ENCODE measurements at regions not wholly inside any gene's neighbourhood (a gene's known extent, or its start where the extent isn't known, plus 50 kb on each side); places are given as distances from the start of the nearest gene placed in this dataset.

DNA sequence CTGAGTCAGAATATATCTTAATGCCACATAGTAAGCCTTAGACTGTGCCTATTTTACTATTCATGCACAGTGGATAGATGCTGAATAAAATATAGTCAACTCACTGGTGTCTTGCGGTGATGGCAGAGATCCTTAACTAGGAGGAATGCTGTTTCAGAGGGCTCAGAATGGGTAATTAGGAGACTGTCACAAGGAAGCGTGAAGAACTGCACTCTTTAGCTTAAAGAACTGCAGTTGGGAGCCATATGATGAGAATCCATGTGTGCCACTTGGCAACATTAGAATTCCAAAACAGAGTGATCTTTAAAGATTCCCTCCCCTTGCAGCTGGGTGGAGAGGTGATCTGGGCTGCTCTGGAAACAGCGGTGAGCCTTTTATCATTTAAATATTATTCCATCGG is 357.6 kb downstream of the MCTP2 start:
- TF ChIP-seq, protein P1, sequence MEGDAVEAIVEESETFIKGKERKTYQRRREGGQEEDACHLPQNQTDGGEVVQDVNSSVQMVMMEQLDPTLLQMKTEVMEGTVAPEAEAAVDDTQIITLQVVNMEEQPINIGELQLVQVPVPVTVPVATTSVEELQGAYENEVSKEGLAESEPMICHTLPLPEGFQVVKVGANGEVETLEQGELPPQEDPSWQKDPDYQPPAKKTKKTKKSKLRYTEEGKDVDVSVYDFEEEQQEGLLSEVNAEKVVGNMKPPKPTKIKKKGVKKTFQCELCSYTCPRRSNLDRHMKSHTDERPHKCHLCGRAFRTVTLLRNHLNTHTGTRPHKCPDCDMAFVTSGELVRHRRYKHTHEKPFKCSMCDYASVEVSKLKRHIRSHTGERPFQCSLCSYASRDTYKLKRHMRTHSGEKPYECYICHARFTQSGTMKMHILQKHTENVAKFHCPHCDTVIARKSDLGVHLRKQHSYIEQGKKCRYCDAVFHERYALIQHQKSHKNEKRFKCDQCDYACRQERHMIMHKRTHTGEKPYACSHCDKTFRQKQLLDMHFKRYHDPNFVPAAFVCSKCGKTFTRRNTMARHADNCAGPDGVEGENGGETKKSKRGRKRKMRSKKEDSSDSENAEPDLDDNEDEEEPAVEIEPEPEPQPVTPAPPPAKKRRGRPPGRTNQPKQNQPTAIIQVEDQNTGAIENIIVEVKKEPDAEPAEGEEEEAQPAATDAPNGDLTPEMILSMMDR (conservative IDR thresholded peaks at IDR 0.05 in 1 of 2, IDR thresholded peaks at IDR 0.05 in 1 of 2; ENCODE audit: extremely low read depth in 1 of 2, insufficient read depth in 1 of 2, low read depth in 1 of 2, low read length in 2 of 2), result no peak
- no peak for TF ChIP-seq EZH2 (IDR thresholded peaks at IDR 0.05; ENCODE audit: borderline replicate concordance, low read length)
